ENCODE measurements at regions not wholly inside any gene's neighbourhood (a gene's known extent, or its start where the extent isn't known, plus 50 kb on each side); places are given as distances from the start of the nearest gene placed in this dataset.

GRCh38 chr1:63269571-63269970, 52.8 kb upstream of the FOXD3 start:
- dilution Hi-C loops (cut with MboI; ENCODE audit: extremely low pct_ligation_motif_present, low sequenced_read_pairs): no loop called here
- Histone ChIP-seq H3K36me3 (ENCODE audit: control insufficient read depth in 2 of 2, extremely low read depth in 1 of 2, insufficient read depth in 2 of 2, low read length in 2 of 2) (no peaks in the 10 kb centered on the region), H3K9ac (ENCODE audit: control insufficient read depth, extremely low read depth, insufficient read depth, low read length) (no peak overlapping the region), H3K27me3 (ENCODE audit: control insufficient read depth, extremely low read depth, insufficient read depth, low read length) (no peaks in the 10 kb centered on the region), H3K4me3 (ENCODE audit: control insufficient read depth in 2 of 3, extremely low read depth in 1 of 3, insufficient read depth in 2 of 3, low read depth in 1 of 3, low read length in 3 of 3) (no peak overlapping the region), H3K27ac (ENCODE audit: control insufficient read depth, insufficient read depth, low read length) (no peak overlapping the region), H3K9me1 (ENCODE audit: control insufficient read depth, extremely low read depth, insufficient read depth, low read length) (no peaks in the 10 kb centered on the region), H3K79me2 (ENCODE audit: control insufficient read depth, insufficient read depth, low read length) (no peaks in the 10 kb centered on the region), H3K9me3 (ENCODE audit: control insufficient read depth, low read depth, low read length) (no peaks in the 10 kb centered on the region), H3K4me1 (ENCODE audit: control insufficient read depth, extremely low read depth, insufficient read depth, low read length) (no peaks in the 10 kb centered on the region), H2AFZ (ENCODE audit: control insufficient read depth, low read length) (no peak overlapping the region), H4K20me1 (ENCODE audit: control insufficient read depth, extremely low read depth, insufficient read depth, low read length) (no peaks in the 10 kb centered on the region), H3K4me2 (ENCODE audit: control insufficient read depth, extremely low read depth, insufficient read depth, low read depth, low read length) (no peak overlapping the region)
- DNase-seq (ENCODE audit: low read depth, low spot score) (no peak), FAIRE-seq (no peak)
- TF ChIP-seq EZH2 (IDR thresholded peaks at IDR 0.05; ENCODE audit: low read length) (no peak), CTCF (optimal IDR thresholded peaks at IDR 0.05 in 1 of 3, IDR thresholded peaks at IDR 0.05 in 1 of 3, conservative IDR thresholded peaks at IDR 0.05 in 1 of 3; ENCODE audit: extremely low read depth in 1 of 3, insufficient read depth in 2 of 3, low read length in 3 of 3) (no peak)

Small RNA genes in the stretch of these regions (small RNA-seq; reads per million reads assigned to genes)
- gene RNA5SP49 (ENCODE audit: insufficient read length in 3 of 3, low read depth in 3 of 3, low replicate concordance in 1 of 3): 0 reads per million in 3 experiments

Measured in keratinocyte (primary cell).